ENCODE measurements at regions not wholly inside any gene's neighbourhood (a gene's known extent, or its start where the extent isn't known, plus 50 kb on each side); places are given as distances from the start of the nearest gene placed in this dataset.
A peak's percentile ranks its signal among the peaks of the same experiment; 100 is the strongest.

DNA sequence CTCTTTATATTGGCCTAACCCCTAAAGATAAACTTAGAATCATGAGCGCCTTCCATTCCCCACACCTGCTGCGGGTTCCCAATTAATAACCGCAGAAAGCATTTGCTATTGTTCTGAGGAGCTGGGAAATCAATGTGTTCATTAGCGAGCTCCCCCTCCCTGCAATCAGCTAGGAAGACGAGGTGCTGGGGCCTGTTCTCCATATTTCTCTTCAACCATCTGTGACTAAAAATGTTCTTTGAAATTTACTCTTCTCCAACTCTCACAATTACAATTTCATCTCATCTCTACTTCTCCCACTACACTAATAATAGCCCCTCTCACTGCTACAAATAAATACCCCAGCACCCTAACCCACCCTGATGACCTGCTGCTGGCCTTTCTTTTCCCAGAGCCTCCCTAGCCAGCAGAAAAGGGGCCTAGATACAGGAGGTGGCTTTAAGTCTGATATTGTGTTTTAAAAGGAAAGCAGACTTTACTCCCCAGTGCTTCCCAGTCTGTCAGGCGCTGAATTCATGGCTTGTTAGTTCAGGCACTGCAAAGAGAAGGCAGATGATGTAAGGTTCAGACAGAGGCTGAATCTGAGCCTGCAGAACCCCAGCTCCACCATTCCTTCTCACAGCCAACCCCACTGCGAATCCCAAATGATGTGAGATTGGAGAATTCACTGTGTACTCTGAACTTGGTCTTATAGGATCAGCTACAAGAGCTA lies 477.5 kb upstream of the DAB1 start:
- DNase-seq: no peak

DNA sequence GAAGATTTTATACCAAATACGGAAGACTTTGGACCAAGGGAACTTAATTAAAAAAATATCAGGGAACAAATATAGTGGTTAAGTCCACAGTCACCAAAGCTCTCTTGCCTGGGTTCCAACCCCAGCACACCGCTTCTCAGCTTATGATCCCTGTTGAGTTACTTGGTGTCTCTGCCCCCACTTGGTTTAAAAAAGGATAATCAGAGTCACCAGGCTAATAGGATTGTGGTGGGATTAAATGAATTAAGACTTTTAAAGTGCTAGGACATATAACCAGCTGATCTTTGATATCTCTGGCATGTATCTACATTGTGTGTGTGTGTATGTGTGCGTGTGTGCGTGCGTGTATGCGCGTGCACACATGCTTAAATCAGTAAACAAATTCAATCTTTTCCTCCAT lies 474.7 kb upstream of the DAB1 start:
- no peak for DNase-seq

GRCh38 chr1:57897581-57897980 lies 473.7 kb upstream of the DAB1 start:
- DNase-seq: no peak

DNA sequence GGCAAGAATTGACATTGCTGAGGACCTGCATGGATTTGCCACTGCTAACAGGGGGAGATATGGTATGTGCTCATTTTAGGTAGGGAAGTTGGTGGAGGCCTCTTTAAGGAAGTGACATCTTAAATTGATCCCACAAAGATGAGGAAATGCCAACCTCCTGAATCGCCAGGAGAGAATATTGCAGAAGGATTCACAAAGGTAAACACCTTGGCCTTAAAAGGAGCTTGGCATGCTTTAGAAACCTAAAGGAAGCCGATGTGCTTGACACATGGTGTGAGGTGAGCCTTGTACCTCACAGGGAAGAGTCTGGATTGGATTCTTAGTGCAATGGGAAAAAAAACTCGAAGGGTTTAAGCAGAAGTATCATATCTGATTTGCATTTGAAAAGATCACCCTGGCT lies 470.5 kb upstream of the DAB1 start:
- no peak for DNase-seq

- no peak for DNase-seq
Measured at GRCh38 chr1:57889676-57890320, 465.9 kb upstream of the DAB1 start.

DNA sequence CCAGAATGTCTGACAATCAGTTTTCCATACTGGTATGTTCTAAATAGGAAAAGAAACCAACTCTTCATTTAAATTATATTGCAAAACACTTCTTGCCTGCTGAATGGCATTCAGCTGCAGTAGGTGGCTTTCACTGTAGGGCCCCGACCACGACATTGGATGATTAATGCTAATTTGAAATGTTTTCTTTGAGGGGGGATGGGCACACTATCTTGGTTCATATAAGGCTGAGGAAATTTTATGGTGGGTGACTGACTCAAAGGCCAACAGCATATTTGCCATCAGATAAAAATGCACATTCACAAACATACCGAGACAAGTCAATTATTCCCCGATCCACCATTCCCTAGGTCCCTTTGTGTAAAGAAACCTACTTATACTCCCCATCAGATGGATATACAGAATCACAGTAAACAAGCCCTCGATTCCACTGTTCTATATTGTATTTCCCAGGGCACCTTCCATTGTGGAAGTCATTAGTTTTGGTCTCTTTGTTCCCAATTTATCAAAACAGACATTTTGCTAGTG lies 464.2 kb upstream of the DAB1 start:
- DNase-seq: no peak

GRCh38 chr1:57886376-57886775 lies 462.5 kb upstream of the DAB1 start:
- no peak for DNase-seq

DNA sequence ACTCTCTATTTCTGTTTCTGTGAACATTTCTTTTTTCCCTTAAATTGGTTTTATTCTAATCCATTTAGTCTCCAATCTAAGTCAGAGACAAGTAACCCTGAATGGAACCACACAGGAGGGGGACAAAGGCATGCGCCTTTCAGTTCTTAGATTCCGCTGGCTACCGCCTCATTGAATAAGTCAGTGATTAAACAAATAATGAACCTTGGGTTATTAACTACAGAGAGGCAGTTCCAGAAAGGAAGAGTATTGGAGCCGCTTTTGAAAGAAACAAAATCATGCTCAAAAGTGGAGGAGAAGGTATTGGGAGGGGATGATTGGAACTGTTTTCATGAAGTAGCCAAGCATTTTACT lies 459.8 kb upstream of the DAB1 start:
- DNase-seq: no peak

- no peak for DNase-seq
Measured at GRCh38 chr1:57882934-57883641, 459.2 kb upstream of the DAB1 start.

- no peak for DNase-seq
Measured at GRCh38 chr1:57882072-57882471, 458.2 kb upstream of the DAB1 start.

- DNase-seq: no peak
Measured at GRCh38 chr1:57881639-57882038, 457.8 kb upstream of the DAB1 start.

GRCh38 chr1:57879700-57880099 lies 455.8 kb upstream of the DAB1 start:
- DNase-seq: no peak

GRCh38 chr1:57874418-57874877 lies 450.6 kb upstream of the DAB1 start:
- DNase-seq: peak in 1 of 2 experiments; percentile 53

GRCh38 chr1:57872913-57873312 lies 449.1 kb upstream of the DAB1 start:
- DNase-seq: no peak

DNA sequence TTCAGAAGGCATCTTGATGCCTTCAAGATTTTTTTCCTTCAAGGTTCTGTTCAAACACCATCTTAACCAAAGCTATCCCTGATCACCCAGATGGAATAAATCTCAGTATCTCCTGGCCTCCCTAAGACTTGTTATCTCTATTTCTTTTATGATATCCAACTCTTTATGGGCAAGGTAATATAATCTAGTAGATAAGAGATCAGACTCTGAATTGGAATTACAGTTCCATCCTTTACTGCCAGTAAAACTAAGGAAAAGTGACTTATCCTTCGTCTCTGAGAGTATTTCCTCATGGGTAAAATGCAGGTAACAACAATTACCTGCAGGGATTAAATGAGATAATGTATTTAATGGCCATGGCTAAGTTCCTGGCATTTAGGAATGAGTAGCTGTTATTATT lies 445.0 kb upstream of the DAB1 start:
- no peak for DNase-seq

DNA sequence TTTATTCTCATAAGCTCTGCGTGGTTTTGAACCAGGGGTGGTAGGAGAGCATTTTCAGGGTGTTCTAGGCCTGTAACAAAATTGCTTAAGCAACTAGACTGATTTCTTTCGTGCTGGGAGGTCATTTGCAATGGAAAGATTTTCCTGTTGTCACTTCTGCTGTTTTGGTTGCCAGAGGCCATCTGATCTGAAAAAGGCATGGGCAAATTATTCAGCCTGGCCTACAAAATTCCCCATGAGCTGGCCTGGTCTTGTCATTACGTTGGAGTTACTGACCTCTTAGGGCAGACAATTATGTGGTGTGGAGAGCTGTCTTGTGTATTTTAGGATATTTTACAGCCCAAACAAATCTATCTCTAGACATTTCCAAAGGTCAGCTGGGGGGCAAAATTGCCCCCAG lies 444.4 kb upstream of the DAB1 start:
- DNase-seq: no peak

GRCh38 chr1:57866998-57867397 lies 443.1 kb upstream of the DAB1 start:
- no peak for DNase-seq

GRCh38 chr1:57860931-57861565 lies 437.2 kb upstream of the DAB1 start:
- no peak for DNase-seq

DNA sequence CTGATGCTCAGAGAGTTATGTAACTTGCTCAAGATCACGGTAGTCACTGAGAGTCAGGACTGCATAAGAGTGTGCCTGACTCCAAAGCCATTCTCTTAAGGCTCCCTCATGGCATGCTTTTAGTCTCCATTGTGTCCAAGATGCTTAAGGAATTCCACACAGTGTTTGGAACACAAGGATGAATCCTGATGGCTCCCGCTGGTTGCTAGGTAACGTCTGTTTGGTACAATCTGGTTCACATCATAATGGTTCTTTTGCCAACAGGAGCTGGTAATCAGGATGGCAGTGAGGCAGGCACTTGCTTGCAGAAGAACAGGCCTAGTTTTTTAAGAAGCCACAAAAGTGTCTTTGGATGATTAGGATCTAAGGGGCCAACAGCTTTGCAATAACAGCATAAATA lies 436.5 kb upstream of the DAB1 start:
- no peak for DNase-seq

GRCh38 chr1:57858740-57859139 lies 434.9 kb upstream of the DAB1 start:
- DNase-seq: no peak

DNA sequence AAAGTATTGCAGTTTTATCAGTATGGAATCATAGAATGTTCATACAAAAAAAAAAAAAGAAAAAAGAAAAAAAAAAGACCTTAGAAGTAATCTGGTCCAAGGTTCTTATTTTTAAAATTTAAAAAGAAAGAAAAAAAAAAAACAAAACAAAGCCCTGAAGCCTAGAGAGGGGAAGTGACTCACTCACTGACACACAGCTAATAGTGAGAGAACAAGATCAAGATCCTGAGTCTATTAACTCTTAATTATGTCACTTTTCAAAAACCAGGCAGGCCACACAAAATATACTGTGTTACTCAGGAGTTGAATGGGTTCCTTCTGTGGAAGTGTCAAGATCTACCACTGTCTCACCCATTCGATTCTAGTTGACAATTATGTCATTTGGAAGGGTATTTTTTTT lies 433.9 kb upstream of the DAB1 start:
- no peak for DNase-seq

- no peak for DNase-seq
Measured at GRCh38 chr1:57854436-57854835, 430.6 kb upstream of the DAB1 start.

DNA sequence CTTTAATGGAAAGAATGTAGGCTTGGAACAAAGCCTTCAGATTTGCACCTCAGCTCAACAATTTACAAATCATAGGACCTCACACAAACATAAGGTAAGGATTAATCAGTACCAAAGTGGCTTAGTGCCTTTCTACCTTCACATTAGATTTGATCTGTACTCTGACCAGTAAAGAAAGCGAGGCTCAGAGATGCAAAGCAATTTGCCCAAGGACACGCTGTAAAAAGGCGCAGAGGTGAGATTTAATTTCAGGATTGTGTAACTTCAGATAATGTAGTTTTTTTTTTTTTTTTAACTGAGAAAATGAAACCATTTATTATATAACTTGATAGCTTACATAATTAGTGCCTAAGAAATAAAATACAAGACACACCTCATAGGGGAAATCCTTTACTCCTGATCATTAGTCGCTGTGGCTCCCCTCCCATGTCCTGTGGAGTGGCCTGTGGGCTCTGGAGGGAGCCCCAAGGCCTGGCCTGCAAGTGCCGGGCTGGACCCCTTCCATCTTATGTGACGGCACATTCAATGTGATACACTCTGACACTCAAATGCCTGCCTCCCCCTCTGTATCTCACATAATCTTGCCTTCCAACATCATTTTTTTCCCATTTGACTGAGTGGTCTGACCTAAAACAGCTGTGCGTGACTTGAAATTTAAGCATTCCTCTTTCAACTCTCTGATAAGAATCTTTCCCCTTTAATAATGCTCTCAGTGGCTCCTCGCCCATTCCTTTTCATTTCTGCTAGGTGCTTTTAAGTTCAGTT lies 426.5 kb upstream of the DAB1 start:
- DNase-seq: no peak

Data from NCI-H2081 (cell line).